Natural killer cell treated with Interleukin-12 subunit alpha and Interleukin-12 subunit beta and Interleukin-15 and Interleukin-18, amount 100 ng/mL, for 72 hours (primary cell): ENCODE measurements at regions not wholly inside any gene's neighbourhood (a gene's known extent, or its start where the extent isn't known, plus 50 kb on each side); places are given as distances from the start of the nearest gene placed in this dataset.
"Not testable (repeated sequence)": the region's sequence is repeated elsewhere in the genome, so short reads cannot be mapped to it uniquely, and the experiment has no call there.

Source experiments
- ATAC-seq, 2 donors: fragments of 150-1000 bp; cut with Tn5 transposase in 1 of 2; sonication (Bioruptor Pico), chemical (Tn5 transposase) in 1 of 2; 2 replicates each; pipeline ENCODE4 v1.10.0; 2021
- DNase-seq: peaks from one replicate; pipeline ENCODE4 v3.0.0; 2022; ENCODE audit warnings: low spot score
- H3K27ac Mint-ChIP-seq, 2 donors: 1 replicate in 1 of 2; 2 replicates in 1 of 2; pipeline ENCODE4 v1.8.0; 2022; ENCODE audit warnings: mixed read lengths in 2 of 2, mild to moderate bottlenecking in 1 of 2, moderate library complexity in 1 of 2
- H3K27me3 Mint-ChIP-seq, 2 donors: 1 replicate in 1 of 2; 2 replicates in 1 of 2; pipeline ENCODE4 v1.8.0; 2022; ENCODE audit warnings: mixed read lengths in 2 of 2
- H3K36me3 Mint-ChIP-seq: one replicate; pipeline ENCODE4 v1.8.0; 2022; ENCODE audit warnings: mixed read lengths
- H3K4me1 Mint-ChIP-seq, 2 donors: 1 replicate in 1 of 2; 2 replicates in 1 of 2; pipeline ENCODE4 v1.8.0; 2022; ENCODE audit warnings: low read depth in 2 of 2, mixed read lengths in 2 of 2, mild to moderate bottlenecking in 1 of 2
- H3K4me3 Mint-ChIP-seq: one replicate; pipeline ENCODE4 v1.8.0; 2022; ENCODE audit warnings: mixed read lengths
- H3K9me3 Mint-ChIP-seq: 2 replicates; pipeline ENCODE4 v1.8.0; 2022; ENCODE audit warnings: mixed read lengths

DNA sequence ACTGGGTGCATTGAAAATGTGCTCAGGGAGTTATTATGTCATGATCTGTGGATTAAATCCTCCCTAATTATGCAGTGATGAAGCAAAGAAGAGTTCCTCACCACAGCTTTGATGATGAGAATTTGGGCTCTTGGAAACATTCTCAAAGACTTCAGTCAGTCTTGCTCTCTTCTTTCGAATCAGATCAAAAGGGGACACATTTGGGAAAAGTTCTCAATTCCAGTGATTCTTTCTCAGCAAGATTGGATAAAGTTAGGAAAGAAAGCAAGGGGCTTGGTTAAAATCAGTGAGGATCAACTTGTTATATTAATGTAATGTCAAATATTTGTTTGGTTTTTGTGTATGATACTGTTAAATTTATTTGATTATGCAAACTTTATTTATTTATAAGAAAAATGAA lies 411.3 kb upstream of the ACTBL2 start:
- Mint-ChIP-seq H3K4me1 (no peaks in the 10 kb centered on the region), H3K27me3 (peaks cover 0 to 7% of the 10 kb centered on the region in 2 donors), H3K27ac (no peak overlapping the region), H3K36me3 (no peaks in the 10 kb centered on the region), H3K9me3 (no peaks in the 10 kb centered on the region), H3K4me3 (no peak overlapping the region)
- DNase-seq (no peak), ATAC-seq (no peak)

DNA sequence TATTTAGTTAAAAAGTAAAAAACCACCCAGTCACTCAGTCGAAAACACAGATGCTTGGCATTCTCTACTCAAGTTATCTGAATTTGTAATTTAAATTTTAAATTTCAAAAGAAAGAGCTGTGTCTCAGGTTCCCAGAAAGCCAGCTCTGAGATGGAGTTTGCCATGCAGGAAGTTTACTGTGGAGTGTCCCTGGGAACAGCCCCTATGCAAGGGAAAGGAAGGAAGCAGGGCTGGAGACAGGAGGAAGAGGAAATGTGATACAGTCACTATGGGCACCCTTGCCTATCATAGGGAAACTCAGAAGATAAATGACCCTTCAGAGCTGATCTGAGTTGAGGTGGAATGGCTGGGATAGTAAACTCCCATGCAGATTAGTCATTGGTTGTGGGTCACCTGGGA lies 408.8 kb upstream of the ACTBL2 start:
- DNase-seq (no peak), ATAC-seq (no peak)
- Mint-ChIP-seq H3K4me1 (no peaks in the 10 kb centered on the region), H3K4me3 (no peak overlapping the region), H3K27ac (no peak overlapping the region), H3K27me3 (peaks cover 0 to 7% of the 10 kb centered on the region in 2 donors), H3K9me3 (no peaks in the 10 kb centered on the region), H3K36me3 (no peaks in the 10 kb centered on the region)

DNA sequence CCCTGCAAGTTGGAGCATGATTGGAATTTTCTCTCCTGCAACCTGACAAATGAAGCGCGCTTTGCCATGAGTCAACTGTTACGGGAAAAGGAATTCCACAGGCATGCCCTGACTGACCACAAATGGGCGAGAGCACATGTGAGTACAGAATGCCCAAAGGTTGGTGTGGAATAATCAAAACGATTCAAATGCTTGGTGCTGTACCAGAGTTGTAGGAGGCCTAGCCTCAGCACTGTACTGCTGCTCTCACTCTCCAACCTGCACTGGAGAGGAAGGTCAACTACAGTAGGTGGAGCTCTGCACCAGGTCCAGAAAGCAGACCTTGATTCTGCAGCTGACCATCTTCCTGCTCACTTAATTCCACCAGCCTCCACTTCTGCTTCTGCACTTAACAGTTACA lies 406.9 kb upstream of the ACTBL2 start:
- H3K4me1 Mint-ChIP-seq: no peaks in the 10 kb centered on the region
- H3K9me3 Mint-ChIP-seq: no peaks in the 10 kb centered on the region
- no peak for DNase-seq

GRCh38 chr5:57887851-57888621 lies 405.4 kb upstream of the ACTBL2 start:
- Mint-ChIP-seq H3K9me3 (no peaks in the 10 kb centered on the region), H3K4me1 (no peaks in the 10 kb centered on the region), H3K36me3 (no peaks in the 10 kb centered on the region), H3K27me3 (peaks cover 0 to 2% of the 10 kb centered on the region in 2 donors), H3K4me3 (no peak overlapping the region), H3K27ac (no peak overlapping the region)
- DNase-seq (no peak), ATAC-seq (no peak)

More for the DNA sequence above, 406.9 kb upstream of the ACTBL2 start:
- Mint-ChIP-seq H3K36me3 (no peaks in the 10 kb centered on the region), H3K4me3 (no peak overlapping the region), H3K27me3 (peaks cover 0 to 7% of the 10 kb centered on the region in 2 donors), H3K27ac (no peak overlapping the region)
- peak in 1 of 2 donors; percentile 45 for ATAC-seq

GRCh38 chr5:57884346-57885102 lies 401.9 kb upstream of the ACTBL2 start:
- Mint-ChIP-seq H3K4me1 (no peaks in the 10 kb centered on the region), H3K4me3 (no peak overlapping the region), H3K9me3 (no peaks in the 10 kb centered on the region), H3K36me3 (no peaks in the 10 kb centered on the region), H3K27ac (no peak overlapping the region), H3K27me3 (no peaks in the 10 kb centered on the region)
- no peak for DNase-seq
- no peak for ATAC-seq

GRCh38 chr5:57880216-57880615 lies 397.6 kb upstream of the ACTBL2 start:
- no peaks in the 10 kb centered on the region for H3K4me1 Mint-ChIP-seq
- no peaks in the 10 kb centered on the region for H3K36me3 Mint-ChIP-seq
- H3K27ac Mint-ChIP-seq: no peak overlapping the region
- no peaks in the 10 kb centered on the region for H3K27me3 Mint-ChIP-seq
- DNase-seq: no peak
- ATAC-seq: no peak
- H3K9me3 Mint-ChIP-seq: no peaks in the 10 kb centered on the region
- H3K4me3 Mint-ChIP-seq: no peak overlapping the region

GRCh38 chr5:57878301-57878722 lies 395.7 kb upstream of the ACTBL2 start:
- DNase-seq: no peak
- ATAC-seq: no peak
- H3K27ac Mint-ChIP-seq: no peak overlapping the region
- no peaks in the 10 kb centered on the region for H3K27me3 Mint-ChIP-seq
- no peak overlapping the region for H3K4me3 Mint-ChIP-seq
- no peaks in the 10 kb centered on the region for H3K9me3 Mint-ChIP-seq
- H3K4me1 Mint-ChIP-seq: no peaks in the 10 kb centered on the region
- H3K36me3 Mint-ChIP-seq: no peaks in the 10 kb centered on the region

DNA sequence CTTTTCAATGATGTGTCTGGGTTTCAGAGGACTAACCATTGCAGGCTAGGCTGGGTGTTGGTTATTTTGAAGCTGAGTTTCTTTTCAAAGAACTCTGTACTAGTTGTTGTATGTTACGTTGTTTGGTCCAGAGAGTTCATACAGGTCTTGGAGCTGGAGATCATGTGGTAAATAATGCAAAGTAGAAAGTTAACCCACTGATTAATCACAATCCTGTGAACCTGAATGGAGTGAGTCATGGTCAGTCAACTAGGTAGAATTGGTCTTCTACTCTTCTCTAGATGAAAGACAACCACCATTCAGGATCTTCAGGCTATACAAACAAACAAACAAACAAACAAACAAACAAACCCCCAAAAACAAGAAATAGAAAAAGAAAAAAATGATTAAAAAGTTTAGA lies 388.9 kb upstream of the ACTBL2 start:
- Mint-ChIP-seq H3K4me1 (no peaks in the 10 kb centered on the region), H3K27ac (no peak overlapping the region), H3K36me3 (peaks cover 6% of the 10 kb centered on the region), H3K27me3 (no peaks in the 10 kb centered on the region), H3K9me3 (peaks cover 7% of the 10 kb centered on the region), H3K4me3 (no peak overlapping the region)
- DNase-seq (no peak), ATAC-seq (no peak)

- H3K4me1 Mint-ChIP-seq, DNase-seq, H3K27ac Mint-ChIP-seq, H3K27me3 Mint-ChIP-seq, H3K36me3 Mint-ChIP-seq, ATAC-seq, H3K9me3 Mint-ChIP-seq, H3K4me3 Mint-ChIP-seq: not testable (repeated sequence)
Observed at GRCh38 chr5:57870267-57870666, 387.7 kb upstream of the ACTBL2 start.

GRCh38 chr5:57863661-57864060 lies 381.1 kb upstream of the ACTBL2 start:
- DNase-seq (no peak), ATAC-seq (no peak)
- no peaks in the 10 kb centered on the region for H3K4me1 Mint-ChIP-seq
- no peaks in the 10 kb centered on the region for H3K36me3 Mint-ChIP-seq
- no peaks in the 10 kb centered on the region for H3K9me3 Mint-ChIP-seq
- no peaks in the 10 kb centered on the region for H3K27me3 Mint-ChIP-seq
- H3K4me3 Mint-ChIP-seq: no peak overlapping the region
- no peak overlapping the region for H3K27ac Mint-ChIP-seq

GRCh38 chr5:57862942-57863341 lies 380.3 kb upstream of the ACTBL2 start:
- Mint-ChIP-seq H3K36me3 (no peaks in the 10 kb centered on the region), H3K9me3 (no peaks in the 10 kb centered on the region), H3K4me1 (no peaks in the 10 kb centered on the region), H3K27ac (no peak overlapping the region), H3K27me3 (no peaks in the 10 kb centered on the region), H3K4me3 (no peak overlapping the region)
- no peak for DNase-seq
- ATAC-seq: no peak

GRCh38 chr5:57862471-57862911 lies 379.9 kb upstream of the ACTBL2 start:
- no peaks in the 10 kb centered on the region for H3K9me3 Mint-ChIP-seq
- DNase-seq (no peak), ATAC-seq (no peak)
- no peaks in the 10 kb centered on the region for H3K36me3 Mint-ChIP-seq
- H3K27ac Mint-ChIP-seq: no peak overlapping the region
- no peaks in the 10 kb centered on the region for H3K27me3 Mint-ChIP-seq
- H3K4me1 Mint-ChIP-seq: no peaks in the 10 kb centered on the region
- no peak overlapping the region for H3K4me3 Mint-ChIP-seq

GRCh38 chr5:57859626-57860025 lies 377.0 kb upstream of the ACTBL2 start:
- no peak overlapping the region for H3K27ac Mint-ChIP-seq
- H3K9me3 Mint-ChIP-seq: no peaks in the 10 kb centered on the region
- H3K27me3 Mint-ChIP-seq: no peaks in the 10 kb centered on the region
- H3K36me3 Mint-ChIP-seq: no peaks in the 10 kb centered on the region
- no peaks in the 10 kb centered on the region for H3K4me1 Mint-ChIP-seq
- no peak overlapping the region for H3K4me3 Mint-ChIP-seq
- ATAC-seq: no peak
- DNase-seq: no peak

GRCh38 chr5:57858905-57859304 lies 376.3 kb upstream of the ACTBL2 start:
- H3K36me3 Mint-ChIP-seq: no peaks in the 10 kb centered on the region
- H3K4me1 Mint-ChIP-seq: no peaks in the 10 kb centered on the region
- no peak overlapping the region for H3K4me3 Mint-ChIP-seq
- ATAC-seq (no peak), DNase-seq (no peak)
- no peak overlapping the region for H3K27ac Mint-ChIP-seq
- no peaks in the 10 kb centered on the region for H3K9me3 Mint-ChIP-seq
- H3K27me3 Mint-ChIP-seq: no peaks in the 10 kb centered on the region
